ENCODE measurements at regions not wholly inside any gene's neighbourhood (a gene's known extent, or its start where the extent isn't known, plus 50 kb on each side); places are given as distances from the start of the nearest gene placed in this dataset.

DNA sequence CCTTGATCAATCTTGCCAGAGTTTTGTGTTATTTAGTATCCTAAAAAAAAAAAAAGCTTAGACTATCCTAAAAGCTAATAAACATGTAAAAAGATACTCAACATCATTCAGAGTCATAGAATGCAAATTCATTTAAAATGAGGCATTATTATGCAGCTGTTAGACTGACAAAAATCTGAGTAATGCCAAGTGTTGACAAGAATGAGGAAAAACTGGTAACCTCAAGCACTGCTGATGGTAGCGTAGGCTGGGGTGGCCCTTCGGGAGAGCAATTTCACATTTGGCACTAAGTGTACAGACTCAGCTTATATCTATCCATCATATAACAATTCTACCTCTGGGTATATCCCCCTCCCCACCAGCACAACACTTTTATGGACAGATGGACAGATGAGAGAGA, 280.4 kb downstream of the RAP2B start:
- TF ChIP-seq, protein P1, sequence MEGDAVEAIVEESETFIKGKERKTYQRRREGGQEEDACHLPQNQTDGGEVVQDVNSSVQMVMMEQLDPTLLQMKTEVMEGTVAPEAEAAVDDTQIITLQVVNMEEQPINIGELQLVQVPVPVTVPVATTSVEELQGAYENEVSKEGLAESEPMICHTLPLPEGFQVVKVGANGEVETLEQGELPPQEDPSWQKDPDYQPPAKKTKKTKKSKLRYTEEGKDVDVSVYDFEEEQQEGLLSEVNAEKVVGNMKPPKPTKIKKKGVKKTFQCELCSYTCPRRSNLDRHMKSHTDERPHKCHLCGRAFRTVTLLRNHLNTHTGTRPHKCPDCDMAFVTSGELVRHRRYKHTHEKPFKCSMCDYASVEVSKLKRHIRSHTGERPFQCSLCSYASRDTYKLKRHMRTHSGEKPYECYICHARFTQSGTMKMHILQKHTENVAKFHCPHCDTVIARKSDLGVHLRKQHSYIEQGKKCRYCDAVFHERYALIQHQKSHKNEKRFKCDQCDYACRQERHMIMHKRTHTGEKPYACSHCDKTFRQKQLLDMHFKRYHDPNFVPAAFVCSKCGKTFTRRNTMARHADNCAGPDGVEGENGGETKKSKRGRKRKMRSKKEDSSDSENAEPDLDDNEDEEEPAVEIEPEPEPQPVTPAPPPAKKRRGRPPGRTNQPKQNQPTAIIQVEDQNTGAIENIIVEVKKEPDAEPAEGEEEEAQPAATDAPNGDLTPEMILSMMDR (IDR thresholded peaks at IDR 0.05), result no peak
- no peak for TF ChIP-seq POLR2A (IDR thresholded peaks at IDR 0.05)

All from heart left ventricle (tissue), 13 donors.